ENCODE measurements at regions not wholly inside any gene's neighbourhood (a gene's known extent, or its start where the extent isn't known, plus 50 kb on each side); places are given as distances from the start of the nearest gene placed in this dataset.

DNA sequence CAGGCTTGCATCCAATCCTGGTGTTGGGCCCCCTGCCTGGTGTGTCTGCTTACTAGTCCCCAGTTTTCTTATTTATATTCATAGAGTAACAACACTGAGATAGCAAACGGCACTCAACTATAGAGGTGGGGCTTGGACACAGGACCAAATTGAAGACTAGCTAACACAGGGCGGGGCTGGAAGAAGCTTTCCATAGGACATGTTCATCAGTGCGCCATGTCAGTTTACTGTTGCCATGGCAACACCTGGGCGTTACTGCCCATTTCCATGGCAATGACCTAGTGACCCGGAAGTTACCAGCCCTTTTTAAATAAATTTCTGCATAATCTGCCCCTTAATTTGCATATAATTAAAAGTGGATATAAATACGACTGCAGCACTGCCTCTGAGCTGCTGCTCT is 275.5 kb upstream of the TMEM132C start:
- Histone ChIP-seq H3K9ac (replicated peaks in 1 of 4; ENCODE audit: extremely low read depth in 1 of 4, low read depth in 3 of 4, low read length in 3 of 4) (no peak overlapping the region), H2AK5ac (ENCODE audit: low read depth, low read length) (no peak overlapping the region), H3K4me3 (ENCODE audit: extremely low read depth in 1 of 4, insufficient read depth in 2 of 4, low read depth in 3 of 4, low read length in 4 of 4) (no peak overlapping the region), H4K20me1 (replicated peaks in 1 of 2; ENCODE audit: control insufficient read depth in 1 of 2, insufficient read depth in 2 of 2, low read length in 2 of 2) (no peaks in the 10 kb centered on the region), H3K18ac (ENCODE audit: extremely low read depth, low read length) (no peak overlapping the region), H4K8ac (ENCODE audit: extremely low read depth, insufficient read depth, low read length) (no peak overlapping the region), H3K79me2 (ENCODE audit: control insufficient read depth in 1 of 2, insufficient read depth in 2 of 2, low read length in 2 of 2) (no peaks in the 10 kb centered on the region), H3K14ac (ENCODE audit: insufficient read length) (no peak overlapping the region), H3K27me3 (replicated peaks in 1 of 4; ENCODE audit: control insufficient read depth in 3 of 4, extremely low read depth in 1 of 4, insufficient read depth in 3 of 4, low read length in 3 of 4) (no peaks in the 10 kb centered on the region), H3K4me2 (ENCODE audit: insufficient read depth in 1 of 2, low read depth in 2 of 2, low read length in 2 of 2) (no peak overlapping the region), H2BK20ac (ENCODE audit: low read length) (no peak overlapping the region), H2BK15ac (ENCODE audit: low read length) (no peak overlapping the region), H3K36me3 (ENCODE audit: control insufficient read depth in 2 of 4, insufficient read depth in 4 of 4, low read length in 3 of 4) (no peaks in the 10 kb centered on the region), H2BK12ac (ENCODE audit: low read depth, low read length) (no peak overlapping the region), H3K4me1 (replicated peaks in 1 of 4; ENCODE audit: control insufficient read depth in 3 of 4, insufficient read depth in 4 of 4, low read length in 3 of 4) (no peaks in the 10 kb centered on the region), H3K23me2 (ENCODE audit: low read depth, low read length) (peaks cover 1% of the 10 kb centered on the region; the same call in 1 of the 2 replicates), H3K4ac (replicated peaks; ENCODE audit: insufficient read length, low read depth, low read length) (no peak overlapping the region), H3K79me1 (ENCODE audit: low read depth, low read length) (no peaks in the 10 kb centered on the region), H2BK5ac (ENCODE audit: low read depth, low read length) (no peak overlapping the region), H3K27ac (ENCODE audit: low read depth, low read length) (no peak overlapping the region), H4K91ac (replicated peaks; ENCODE audit: insufficient read length, low read length) (no peak overlapping the region), H4K5ac (ENCODE audit: insufficient read length, low read depth, low read length) (no peak overlapping the region), H3K56ac (replicated peaks; ENCODE audit: insufficient read length, low read depth, low read length) (no peak overlapping the region), H3K9me3 (ENCODE audit: insufficient read depth in 2 of 2, low read depth in 1 of 2, low read length in 1 of 2) (peaks cover 6 to 9% of the 10 kb centered on the region in 2 experiments; a peak in 3 of 4 replicates), H2BK120ac (replicated peaks; ENCODE audit: low read depth, low read length) (no peak overlapping the region), H3K23ac (ENCODE audit: insufficient read length) (no peak overlapping the region), H2AFZ (ENCODE audit: low read length) (no peak overlapping the region)
- FAIRE-seq (no peak), DNase-seq (ENCODE audit: low read depth in 1 of 2, low spot score in 2 of 2) (no peak)
- ChIA-PET CTCF (ENCODE audit: partially characterized antibody) (no interaction called here), POLR2A (ENCODE audit: partially characterized antibody) (no interaction called here)
- 90% methylated on average over 6 of the region's 6 CpGs; no CpG with 5 or more reads in 1 of the 2 experiments for WGBS, 2 experiments (ENCODE audit: extremely low coverage in 1 of 2, insufficient coverage in 1 of 2, insufficient read length in 1 of 2, insufficient replicate concordance in 2 of 2, low coverage in 1 of 2, low lambda C conversion rate in 2 of 2, missing lambda C conversion rate in 1 of 2)
- TF ChIP-seq BRCA1 (IDR thresholded peaks at IDR 0.05; ENCODE audit: low read depth, low read length) = no peak
- no peak for TF ChIP-seq EGR1 (IDR thresholded peaks at IDR 0.05; ENCODE audit: borderline replicate concordance, low read depth, low read length)
- no peak for TF ChIP-seq CTBP2 (IDR thresholded peaks at IDR 0.05; ENCODE audit: borderline replicate concordance, insufficient read depth, insufficient read length, low read length)
- TF ChIP-seq SIX5 (IDR thresholded peaks at IDR 0.05; ENCODE audit: low read depth, low read length) = no peak
- TF ChIP-seq, protein P1, sequence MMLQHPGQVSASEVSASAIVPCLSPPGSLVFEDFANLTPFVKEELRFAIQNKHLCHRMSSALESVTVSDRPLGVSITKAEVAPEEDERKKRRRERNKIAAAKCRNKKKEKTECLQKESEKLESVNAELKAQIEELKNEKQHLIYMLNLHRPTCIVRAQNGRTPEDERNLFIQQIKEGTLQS (IDR thresholded peaks at IDR 0.05; ENCODE audit: insufficient read depth, low read depth, low read length) = no peak
